ENCODE measurements at regions not wholly inside any gene's neighbourhood (a gene's known extent, or its start where the extent isn't known, plus 50 kb on each side); places are given as distances from the start of the nearest gene placed in this dataset.

DNA sequence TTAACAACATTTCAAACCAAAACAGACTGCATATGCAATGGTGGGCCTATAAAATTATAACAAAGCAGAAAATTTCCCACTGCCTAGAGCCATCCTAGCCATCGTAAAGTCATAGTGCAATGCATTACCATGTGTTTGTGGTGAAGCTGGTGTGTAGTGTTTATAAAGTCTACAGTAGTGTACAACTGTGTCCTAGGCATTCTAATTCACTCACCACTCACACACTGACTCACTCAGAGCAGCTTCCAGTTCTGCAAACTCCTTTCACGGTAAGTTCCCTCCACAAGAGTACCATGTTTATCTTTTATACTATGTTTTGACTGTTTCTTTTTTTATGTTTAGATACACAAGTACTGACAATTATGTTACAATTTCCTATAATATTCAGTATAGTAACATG is 1104.1 kb upstream of the PHF14 start:
- TF ChIP-seq, protein P1, sequence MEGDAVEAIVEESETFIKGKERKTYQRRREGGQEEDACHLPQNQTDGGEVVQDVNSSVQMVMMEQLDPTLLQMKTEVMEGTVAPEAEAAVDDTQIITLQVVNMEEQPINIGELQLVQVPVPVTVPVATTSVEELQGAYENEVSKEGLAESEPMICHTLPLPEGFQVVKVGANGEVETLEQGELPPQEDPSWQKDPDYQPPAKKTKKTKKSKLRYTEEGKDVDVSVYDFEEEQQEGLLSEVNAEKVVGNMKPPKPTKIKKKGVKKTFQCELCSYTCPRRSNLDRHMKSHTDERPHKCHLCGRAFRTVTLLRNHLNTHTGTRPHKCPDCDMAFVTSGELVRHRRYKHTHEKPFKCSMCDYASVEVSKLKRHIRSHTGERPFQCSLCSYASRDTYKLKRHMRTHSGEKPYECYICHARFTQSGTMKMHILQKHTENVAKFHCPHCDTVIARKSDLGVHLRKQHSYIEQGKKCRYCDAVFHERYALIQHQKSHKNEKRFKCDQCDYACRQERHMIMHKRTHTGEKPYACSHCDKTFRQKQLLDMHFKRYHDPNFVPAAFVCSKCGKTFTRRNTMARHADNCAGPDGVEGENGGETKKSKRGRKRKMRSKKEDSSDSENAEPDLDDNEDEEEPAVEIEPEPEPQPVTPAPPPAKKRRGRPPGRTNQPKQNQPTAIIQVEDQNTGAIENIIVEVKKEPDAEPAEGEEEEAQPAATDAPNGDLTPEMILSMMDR (IDR thresholded peaks at IDR 0.05) = no peak
- TF ChIP-seq POLR2A (IDR thresholded peaks at IDR 0.05) = no peak
- TF ChIP-seq POLR2AphosphoS5 (IDR thresholded peaks at IDR 0.05; ENCODE audit: insufficient read depth in 1 of 2, low read depth in 1 of 2) = no peak
